Small intestine (tissue), 7 donors: ENCODE measurements at regions not wholly inside any gene's neighbourhood (a gene's known extent, or its start where the extent isn't known, plus 50 kb on each side); places are given as distances from the start of the nearest gene placed in this dataset.

Experiments used
- DNase-seq, 2 donors: peaks; one replicate each; pipeline versions ENCODE4 v3.0.0 to v3.0.0-alpha.2; 2013
- FAIRE-seq: peaks from 2 replicates; lab custom pipeline; 2012; peaks lifted over from hg19 to GRCh38; lab: Jason Lieb, UNC
- H3K27ac ChIP-seq, 3 donors: one replicate each; pipeline ENCODE4 v1.5.1; 2013; ENCODE audit warnings: low read length in 2 of 3, mild to moderate bottlenecking in 2 of 3, control low read depth in 1 of 3, inconsistent platforms in 1 of 3, low read depth in 1 of 3, moderate library complexity in 1 of 3
- H3K27me3 ChIP-seq, 3 donors: one replicate each; pipeline ENCODE4 v1.6.1; 2013; ENCODE audit warnings: low read length in 3 of 3, inconsistent platforms in 1 of 3; ENCODE audit not compliant: control insufficient read depth in 3 of 3, insufficient read depth in 3 of 3
- H3K36me3 ChIP-seq, 3 donors: one replicate each; pipeline ENCODE4 v1.6.1; 2013; ENCODE audit warnings: low read length in 3 of 3, inconsistent platforms in 1 of 3, low read depth in 1 of 3, mild to moderate bottlenecking in 1 of 3, moderate library complexity in 1 of 3; ENCODE audit not compliant: control insufficient read depth in 3 of 3, insufficient read depth in 2 of 3
- H3K4me1 ChIP-seq, 3 donors: one replicate each; pipeline ENCODE4 v1.6.1; 2013; ENCODE audit warnings: low read length in 2 of 3, inconsistent platforms in 1 of 3, low read depth in 1 of 3, mild to moderate bottlenecking in 1 of 3, moderate library complexity in 1 of 3; ENCODE audit not compliant: control insufficient read depth in 3 of 3, insufficient read depth in 2 of 3
- H3K4me3 ChIP-seq, 3 donors: one replicate each; pipeline ENCODE4 v1.5.1; 2013; ENCODE audit warnings: low read length in 3 of 3, control low read depth in 1 of 3, inconsistent platforms in 1 of 3, low read depth in 1 of 3, mild to moderate bottlenecking in 1 of 3, moderate library complexity in 1 of 3
- H3K9me3 ChIP-seq, 2 donors: one replicate each; pipeline ENCODE4 v1.6.1; 2013; ENCODE audit warnings: low read depth in 1 of 2, low read length in 1 of 2; ENCODE audit not compliant: control insufficient read depth in 2 of 2, insufficient read depth in 1 of 2
- WGBS, 3 donors: extraction: QIAGEN DNeasy Blood & Tissue Kit; methylation state at CpG; one replicate each; pipeline ENCODE4 v1.1.7; 2013; 5-methylcytosine and 5-hydroxymethylcytosine counted together
- donor health status: healthy with polysubstance abuse.
- donor health status: control.
- donor health status: control.
- donor health status: Bipolar disorder and iron deficiency.
- donor health status: healthy.

DNA sequence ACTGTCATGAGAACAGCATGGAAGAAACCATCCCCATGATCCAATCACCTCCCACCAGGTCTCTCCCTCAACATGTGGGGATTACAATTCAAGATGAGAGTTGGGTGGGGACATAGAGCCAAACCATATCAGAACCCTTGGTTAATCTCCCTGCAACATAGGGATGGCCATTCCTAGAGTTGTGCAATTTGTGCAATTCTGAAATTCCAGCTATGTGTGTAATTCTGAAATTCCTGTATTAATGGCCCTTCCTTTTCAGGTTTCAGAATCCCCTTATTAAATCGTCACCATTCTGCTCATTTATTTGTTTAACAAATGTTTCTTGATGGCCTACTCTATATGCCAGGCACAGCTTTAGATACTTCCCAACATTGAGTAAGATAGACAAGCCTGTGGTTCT, 282.6 kb downstream of the SMARCA2 start:
- no peak for FAIRE-seq

DNA sequence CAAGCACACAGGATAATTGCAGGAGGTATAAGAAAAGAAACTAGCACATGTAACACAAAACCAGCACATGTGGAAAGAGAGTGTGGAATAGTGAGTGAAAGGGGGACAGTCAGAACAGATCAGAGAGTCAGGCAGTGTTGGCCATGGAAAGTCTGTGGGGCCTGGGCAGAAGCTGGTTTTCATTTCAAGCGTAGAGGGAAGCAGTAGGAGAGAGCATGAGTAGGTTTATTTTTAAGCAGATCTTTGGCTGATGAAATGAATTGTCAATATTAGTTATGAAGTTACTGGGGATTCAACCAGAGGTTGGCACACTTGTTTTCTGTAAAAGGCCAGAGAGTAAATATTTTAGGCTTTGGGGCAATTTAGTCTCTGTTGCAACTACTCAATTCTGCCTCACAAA, 283.1 kb downstream of the SMARCA2 start:
- Histone ChIP-seq H3K9me3 (no peaks in the 10 kb centered on the region), H3K4me3 (no peak overlapping the region), H3K27ac (no peak overlapping the region), H3K27me3 (no peaks in the 10 kb centered on the region), H3K4me1 (no peaks in the 10 kb centered on the region), H3K36me3 (no peaks in the 10 kb centered on the region)
- DNase-seq = no peak
- WGBS, 3 donors = 35 to 91% (median 88%) methylated on average over 1 of the region's 1 CpG
- no peak for FAIRE-seq

More for the DNA sequence above, 282.6 kb downstream of the SMARCA2 start:
- no peaks in the 10 kb centered on the region for H3K36me3 ChIP-seq
- WGBS, 3 donors = 73 to 81% (median 75%) methylated on average over 1 of the region's 1 CpG
- no peaks in the 10 kb centered on the region for H3K4me1 ChIP-seq
- DNase-seq = no peak
- no peaks in the 10 kb centered on the region for H3K27me3 ChIP-seq
- H3K4me3 ChIP-seq = no peak overlapping the region
- no peak overlapping the region for H3K27ac ChIP-seq
- no peaks in the 10 kb centered on the region for H3K9me3 ChIP-seq

DNA sequence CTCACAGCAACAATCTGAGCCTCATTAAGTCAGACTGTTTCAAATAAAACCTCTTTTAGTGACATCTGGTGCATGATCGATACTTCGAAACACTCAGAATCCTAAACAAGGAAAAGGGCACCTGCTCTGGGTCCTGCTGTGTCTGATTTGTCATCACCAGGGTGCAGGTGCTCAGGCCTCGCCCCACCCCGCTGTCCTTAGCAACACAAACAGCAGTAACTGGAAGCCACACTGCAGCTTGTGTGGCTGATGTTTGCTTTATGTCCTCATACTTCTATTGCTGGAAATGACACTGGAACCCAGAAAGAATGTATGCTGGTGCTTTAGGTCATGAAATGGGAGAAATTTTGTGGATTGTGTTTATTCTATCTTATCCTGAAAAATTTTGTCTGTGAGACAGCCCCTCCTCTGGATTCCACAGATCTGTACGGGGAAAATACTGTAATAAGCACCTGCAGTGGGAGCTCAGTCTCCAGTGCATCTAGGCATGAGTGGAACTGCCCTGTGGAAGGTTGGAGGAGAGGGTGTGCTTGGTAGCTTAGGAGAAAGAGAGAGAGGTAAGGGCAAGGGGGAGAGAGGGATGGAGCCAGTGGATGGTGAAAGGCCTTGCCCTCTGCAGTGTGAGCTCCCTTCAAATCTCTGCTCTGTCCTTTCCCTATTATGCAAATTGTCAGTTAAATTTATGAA, 284.2 kb downstream of the SMARCA2 start:
- Histone ChIP-seq H3K27ac (peak overlapping the region in 1 of 3 donors; percentile 43), H3K9me3 (no peaks in the 10 kb centered on the region), H3K36me3 (no peaks in the 10 kb centered on the region), H3K27me3 (no peaks in the 10 kb centered on the region), H3K4me1 (no peaks in the 10 kb centered on the region), H3K4me3 (no peak overlapping the region)
- DNase-seq (peak; percentile 23 to 61), FAIRE-seq (no peak)
- 26 to 72% (median 48%) methylated on average over 5 of the region's 5 CpGs for WGBS, 3 donors

DNA sequence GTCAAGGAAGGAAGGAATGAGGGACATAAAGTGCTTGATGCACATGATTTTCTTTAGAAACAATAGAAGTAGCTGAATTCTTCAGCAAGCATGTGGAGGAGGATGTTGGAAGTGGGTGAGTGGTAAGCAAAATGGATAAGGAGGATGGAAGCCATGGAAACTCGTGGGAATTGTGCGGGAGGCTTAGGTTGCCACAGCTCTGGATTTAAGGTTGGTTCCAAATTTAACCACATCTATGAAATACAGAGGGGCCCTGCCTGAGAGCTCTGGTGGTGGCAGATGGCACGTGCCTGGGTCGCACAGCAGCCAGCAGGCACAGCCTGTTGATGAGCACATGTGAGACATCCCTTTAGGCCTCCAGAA, 284.7 kb downstream of the SMARCA2 start:
- Histone ChIP-seq H3K27me3 (no peaks in the 10 kb centered on the region), H3K36me3 (no peaks in the 10 kb centered on the region), H3K27ac (peak overlapping the region in 1 of 3 donors; percentile 43), H3K4me1 (no peaks in the 10 kb centered on the region), H3K9me3 (no peaks in the 10 kb centered on the region), H3K4me3 (no peak overlapping the region)
- no peak for DNase-seq
- 78 to 87% (median 83%) methylated on average over 4 of the region's 4 CpGs for WGBS, 3 donors
- no peak for FAIRE-seq

DNA sequence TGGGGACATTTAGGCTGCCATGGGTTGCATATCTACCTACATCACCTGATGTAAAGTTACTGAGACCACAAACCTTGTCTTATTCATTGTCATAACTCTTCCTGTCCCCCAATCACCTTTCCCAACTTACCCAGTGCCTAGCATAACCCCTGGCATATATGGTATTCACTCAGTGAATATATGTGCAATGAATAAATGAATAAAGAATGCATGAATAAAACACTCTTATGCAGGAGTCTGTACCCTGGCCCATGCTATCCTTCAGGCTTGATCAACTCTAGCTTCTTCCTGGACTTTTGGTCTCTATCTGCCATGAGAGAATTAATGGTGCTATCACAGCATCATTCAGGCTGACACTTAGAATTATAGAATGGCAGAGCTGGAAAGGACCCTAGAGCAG, 285.2 kb downstream of the SMARCA2 start:
- no peak overlapping the region for H3K27ac ChIP-seq
- FAIRE-seq (no peak), DNase-seq (no peak)
- no peaks in the 10 kb centered on the region for H3K9me3 ChIP-seq
- H3K4me1 ChIP-seq = no peaks in the 10 kb centered on the region
- no peaks in the 10 kb centered on the region for H3K36me3 ChIP-seq
- no peaks in the 10 kb centered on the region for H3K27me3 ChIP-seq
- H3K4me3 ChIP-seq = no peak overlapping the region

DNA sequence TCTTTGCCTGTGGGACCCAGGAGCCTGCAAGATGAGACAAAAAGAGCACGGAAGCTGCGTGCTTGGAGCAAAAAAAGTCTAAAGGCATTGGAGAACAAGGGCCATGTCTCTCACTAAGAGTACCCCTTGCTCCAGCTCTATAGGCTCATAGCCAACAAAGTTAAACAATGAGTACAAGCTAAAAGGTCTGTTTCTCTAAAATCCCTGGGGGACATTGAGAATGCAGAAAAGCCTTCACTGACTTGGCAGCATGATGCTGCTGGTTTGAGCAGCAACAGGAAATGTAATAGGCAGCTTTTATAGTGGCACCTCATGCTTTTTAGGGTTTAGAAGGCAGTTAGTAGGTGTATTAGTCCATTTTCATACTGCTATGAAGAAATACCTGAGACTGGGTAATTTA, 287.5 kb downstream of the SMARCA2 start:
- FAIRE-seq = no peak
- WGBS, 3 donors = 71 to 81% (median 74%) methylated on average over 2 of the region's 2 CpGs
- no peaks in the 10 kb centered on the region for H3K9me3 ChIP-seq
- H3K27ac ChIP-seq = no peak overlapping the region
- no peaks in the 10 kb centered on the region for H3K27me3 ChIP-seq
- no peak for DNase-seq
- no peaks in the 10 kb centered on the region for H3K36me3 ChIP-seq
- H3K4me1 ChIP-seq = no peaks in the 10 kb centered on the region
- no peak overlapping the region for H3K4me3 ChIP-seq

DNA sequence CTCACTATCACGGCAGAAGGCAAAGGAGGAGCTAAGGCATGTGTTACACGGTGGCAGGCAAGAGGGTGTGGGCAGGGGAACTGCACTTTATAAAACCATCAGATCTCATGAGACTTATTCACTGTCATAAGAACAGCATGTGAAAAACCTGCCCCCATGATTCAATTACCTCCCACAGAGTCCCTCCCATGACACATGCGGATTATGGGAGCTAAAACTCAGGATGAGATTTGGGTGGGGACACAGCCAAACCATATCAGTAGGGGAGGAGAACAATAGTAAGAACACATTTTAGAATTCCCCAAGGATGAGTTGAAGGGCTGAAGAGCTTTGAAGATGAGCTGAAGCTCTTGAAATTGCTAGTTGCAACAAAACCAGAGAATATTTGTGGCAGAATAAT, 287.9 kb downstream of the SMARCA2 start:
- Histone ChIP-seq H3K27me3 (no peaks in the 10 kb centered on the region), H3K4me1 (no peaks in the 10 kb centered on the region), H3K36me3 (no peaks in the 10 kb centered on the region), H3K27ac (no peak overlapping the region), H3K9me3 (no peaks in the 10 kb centered on the region), H3K4me3 (no peak overlapping the region)
- 88 to 91% (median 89%) methylated on average over 3 of the region's 3 CpGs for WGBS, 3 donors
- FAIRE-seq (no peak), DNase-seq (no peak)

DNA sequence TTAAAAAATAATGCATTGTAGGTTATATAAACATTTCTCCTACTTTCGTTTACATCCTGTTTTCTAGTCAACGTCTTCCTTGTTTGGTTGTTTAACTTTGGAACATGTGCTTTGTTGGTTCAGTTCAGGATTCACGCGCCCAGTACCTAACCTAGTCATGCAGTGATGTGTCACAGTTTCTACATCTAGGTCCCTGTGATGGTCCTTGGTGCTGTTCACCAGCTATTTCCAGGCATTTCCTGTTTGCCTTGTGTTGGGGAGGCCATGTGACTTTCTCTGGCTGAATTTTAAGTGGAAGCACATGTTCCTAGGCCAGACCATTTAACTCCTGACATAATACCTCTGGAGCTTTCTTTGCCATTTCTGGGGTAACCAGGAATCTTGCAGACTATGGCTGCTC, 292.3 kb downstream of the SMARCA2 start:
- no peak overlapping the region for H3K4me3 ChIP-seq
- H3K36me3 ChIP-seq = no peaks in the 10 kb centered on the region
- FAIRE-seq = no peak
- no peaks in the 10 kb centered on the region for H3K4me1 ChIP-seq
- no peaks in the 10 kb centered on the region for H3K27me3 ChIP-seq
- peaks cover 0 to under 1% of the 10 kb centered on the region in 2 donors for H3K9me3 ChIP-seq
- DNase-seq = no peak
- H3K27ac ChIP-seq = no peak overlapping the region
- 65 to 81% (median 79%) methylated on average over 4 of the region's 4 CpGs for whole genome bisulfite sequencing, 3 donors

DNA sequence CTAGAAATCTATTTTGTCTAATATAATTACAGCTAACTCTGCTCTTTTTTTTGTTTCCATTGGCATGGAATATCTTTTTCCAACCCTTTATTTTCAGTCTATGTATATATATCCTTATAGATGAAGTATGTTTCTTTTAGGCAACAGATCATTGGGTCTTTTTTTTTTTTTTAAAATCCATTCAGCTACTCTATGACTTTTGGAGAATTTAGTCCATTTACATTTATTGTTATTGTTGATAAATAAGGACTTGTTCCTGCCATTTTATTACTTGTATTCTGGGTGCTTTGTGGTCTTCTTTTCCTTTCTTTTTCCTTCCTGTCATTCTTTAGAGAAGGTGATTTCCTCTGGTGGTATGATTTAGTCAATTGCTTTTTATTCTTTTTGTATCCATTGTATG, 296.8 kb downstream of the SMARCA2 start:
- no peak for FAIRE-seq
- Histone ChIP-seq H3K4me3 (no peak overlapping the region), H3K36me3 (no peaks in the 10 kb centered on the region), H3K27ac (no peak overlapping the region), H3K27me3 (no peaks in the 10 kb centered on the region), H3K9me3 (peaks cover 2 to 30% of the 10 kb centered on the region in 2 donors), H3K4me1 (no peaks in the 10 kb centered on the region)
- no peak for DNase-seq
